Transverse colon (tissue), 4 donors: ENCODE measurements at regions not wholly inside any gene's neighbourhood (a gene's known extent, or its start where the extent isn't known, plus 50 kb on each side); places are given as distances from the start of the nearest gene placed in this dataset.

Experiments
- DNase-seq: peaks from one replicate; pipeline ENCODE4 v3.0.0-alpha.2; 2019
- H3K27ac ChIP-seq, 4 donors: fragments of 200-600 bp; sonication (generic); 2 replicates each; pipeline ENCODE4 v1.5.1; 2016 to 2018; ENCODE audit warnings: inconsistent platforms in 4 of 4
- H3K27me3 ChIP-seq: fragments of 200-600 bp; sonication (generic); 2 replicates; pipeline ENCODE4 v1.5.1; 2017; ENCODE audit warnings: inconsistent platforms
- H3K36me3 ChIP-seq, 4 donors: fragments of 200-600 bp; sonication (generic); 2 replicates each; pipeline ENCODE4 v1.5.1; 2017 to 2019; ENCODE audit warnings: inconsistent platforms in 4 of 4
- H3K4me1 ChIP-seq, 4 donors: fragments of 200-600 bp; sonication (generic); 2 replicates each; pipeline ENCODE4 v1.5.1; 2017 to 2020; ENCODE audit warnings: inconsistent platforms in 4 of 4
- H3K4me3 ChIP-seq, 4 donors: fragments of 200-600 bp; sonication (generic); 1 replicate in 1 of 4; 2 replicates in 3 of 4; pipeline versions ENCODE4 v1.5.1 to v1.6.1; 2017 to 2019; ENCODE audit warnings: inconsistent platforms in 4 of 4
- H3K9me3 ChIP-seq, 2 donors: fragments of 200-600 bp; sonication (generic); 2 replicates each; pipeline ENCODE4 v1.5.1; 2017 to 2019; ENCODE audit warnings: inconsistent platforms in 2 of 2
- EP300 ChIP-seq: sonication (generic); formaldehyde crosslinking; IDR thresholded peaks from one replicate; pipeline ENCODE4 v1.6.1; 2017; ENCODE audit warnings: antibody characterized with exemption, low read depth
- POLR2A ChIP-seq: fragments of 450-650 bp; IDR thresholded peaks from one replicate; pipeline ENCODE4 v1.6.1; 2016; ENCODE audit warnings: antibody characterized with exemption, mild to moderate bottlenecking, moderate library complexity
- POLR2AphosphoS5 ChIP-seq, 3 donors: sonication (generic); formaldehyde crosslinking; IDR thresholded peaks; one replicate each; pipeline ENCODE4 v1.6.1; 2016; ENCODE audit warnings: antibody characterized with exemption in 3 of 3
- WGBS, 2 donors: methylation state at CpG; one replicate each; pipeline ENCODE4 v1.1.5; 2018; ENCODE audit warnings: low coverage in 1 of 2; 5-methylcytosine and 5-hydroxymethylcytosine counted together
- in situ Hi-C, 4 donors: fragments of 200-750 bp; cut with MboI; loops; one replicate each; pipeline versions ENCODE4 v1.15.0 to v1.15.1; 2017; ENCODE audit warnings: low sequenced_read_pairs in 3 of 4, low pct_ligation_motif_present in 1 of 4, low pct_unique_long_range_greater_than_20kb in 1 of 4
- intact Hi-C: fragments of 100-400 bp; cut with DNase I; formaldehyde crosslinking; loops from one replicate; pipeline ENCODE4 v1.15.1; 2023; ENCODE audit warnings: low total_unique reads
- TF ChIP-seq, protein P1 (sequence below), 5 experiments: fragments of 200-600 bp in 3 of 5; fragments of 450-650 bp in 2 of 5; sonication (generic) in 3 of 5; IDR thresholded peaks; 1 replicate in 2 of 5; 2 replicates in 3 of 5; pipeline ENCODE4 v1.5.1; 2016 to 2017; ENCODE audit warnings: antibody characterized with exemption in 5 of 5, inconsistent platforms in 3 of 5, mild to moderate bottlenecking in 2 of 5, moderate library complexity in 1 of 5

DNA sequence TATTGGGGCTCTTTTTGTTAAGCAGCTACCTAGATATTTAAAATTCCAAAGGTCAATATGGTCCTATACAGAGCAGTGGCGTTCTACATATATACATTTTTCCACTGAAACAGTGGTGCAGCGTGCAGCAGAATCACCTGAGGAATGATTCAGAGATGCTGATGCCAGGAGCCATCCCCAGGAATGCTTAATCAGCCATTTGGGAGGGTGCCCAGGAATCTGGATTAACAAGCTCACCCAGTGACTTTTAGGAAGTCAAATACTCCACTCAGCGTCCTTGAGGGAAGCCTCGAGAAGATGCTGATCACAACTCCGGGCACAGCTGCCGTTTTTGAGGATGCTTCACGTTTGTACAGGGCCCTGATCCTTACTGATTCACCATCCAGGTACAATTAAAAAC is 82.6 kb upstream of the ARHGEF3 start:
- Histone ChIP-seq H3K27me3 (no peaks in the 10 kb centered on the region), H3K27ac (no peak overlapping the region), H3K9me3 (no peaks in the 10 kb centered on the region), H3K36me3 (no peaks in the 10 kb centered on the region), H3K4me3 (no peak overlapping the region), H3K4me1 (peaks cover 0 to 8% (median 3%) of the 10 kb centered on the region in 4 donors)
- 70 to 83% methylated on average over 1 to 7 of the region's 7 CpGs for whole genome bisulfite sequencing, 2 donors
- in situ Hi-C loops (no loop called here), intact Hi-C loops (no loop called here)
- TF ChIP-seq EP300 (no peak), POLR2A (no peak), POLR2AphosphoS5 (IDR thresholded peaks at IDR 0.05) (no peak)
- TF ChIP-seq, protein P1, sequence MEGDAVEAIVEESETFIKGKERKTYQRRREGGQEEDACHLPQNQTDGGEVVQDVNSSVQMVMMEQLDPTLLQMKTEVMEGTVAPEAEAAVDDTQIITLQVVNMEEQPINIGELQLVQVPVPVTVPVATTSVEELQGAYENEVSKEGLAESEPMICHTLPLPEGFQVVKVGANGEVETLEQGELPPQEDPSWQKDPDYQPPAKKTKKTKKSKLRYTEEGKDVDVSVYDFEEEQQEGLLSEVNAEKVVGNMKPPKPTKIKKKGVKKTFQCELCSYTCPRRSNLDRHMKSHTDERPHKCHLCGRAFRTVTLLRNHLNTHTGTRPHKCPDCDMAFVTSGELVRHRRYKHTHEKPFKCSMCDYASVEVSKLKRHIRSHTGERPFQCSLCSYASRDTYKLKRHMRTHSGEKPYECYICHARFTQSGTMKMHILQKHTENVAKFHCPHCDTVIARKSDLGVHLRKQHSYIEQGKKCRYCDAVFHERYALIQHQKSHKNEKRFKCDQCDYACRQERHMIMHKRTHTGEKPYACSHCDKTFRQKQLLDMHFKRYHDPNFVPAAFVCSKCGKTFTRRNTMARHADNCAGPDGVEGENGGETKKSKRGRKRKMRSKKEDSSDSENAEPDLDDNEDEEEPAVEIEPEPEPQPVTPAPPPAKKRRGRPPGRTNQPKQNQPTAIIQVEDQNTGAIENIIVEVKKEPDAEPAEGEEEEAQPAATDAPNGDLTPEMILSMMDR (IDR thresholded peaks at IDR 0.05) = no peak
- DNase-seq = no peak

DNA sequence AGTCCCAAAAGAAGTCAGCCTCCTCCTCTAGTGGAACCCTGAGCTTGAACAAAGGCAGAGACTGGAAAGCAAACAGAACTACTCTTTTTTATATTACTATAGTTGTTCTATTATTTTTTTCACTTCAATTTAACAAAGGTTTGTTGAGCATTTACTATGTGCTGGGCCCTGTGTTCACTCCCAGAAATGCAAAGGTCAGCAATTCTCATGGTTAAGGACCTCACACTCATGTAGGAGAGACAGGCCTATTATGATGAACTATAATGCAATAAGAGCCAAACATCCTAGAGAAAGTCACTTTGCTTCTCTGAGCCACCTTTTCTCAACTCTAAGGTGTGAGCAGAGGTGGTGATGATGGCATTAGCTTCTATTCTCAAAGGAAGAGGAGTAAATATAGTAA is 82.1 kb upstream of the ARHGEF3 start:
- no peak for TF ChIP-seq POLR2AphosphoS5 (IDR thresholded peaks at IDR 0.05)
- Histone ChIP-seq H3K27me3 (no peaks in the 10 kb centered on the region), H3K4me1 (peaks cover 0 to 8% (median 3%) of the 10 kb centered on the region in 4 donors), H3K27ac (no peak overlapping the region), H3K4me3 (no peak overlapping the region), H3K36me3 (no peaks in the 10 kb centered on the region), H3K9me3 (no peaks in the 10 kb centered on the region)
- DNase-seq = no peak
- in situ Hi-C loops = no loop called here
- intact Hi-C loops = no loop called here

DNA sequence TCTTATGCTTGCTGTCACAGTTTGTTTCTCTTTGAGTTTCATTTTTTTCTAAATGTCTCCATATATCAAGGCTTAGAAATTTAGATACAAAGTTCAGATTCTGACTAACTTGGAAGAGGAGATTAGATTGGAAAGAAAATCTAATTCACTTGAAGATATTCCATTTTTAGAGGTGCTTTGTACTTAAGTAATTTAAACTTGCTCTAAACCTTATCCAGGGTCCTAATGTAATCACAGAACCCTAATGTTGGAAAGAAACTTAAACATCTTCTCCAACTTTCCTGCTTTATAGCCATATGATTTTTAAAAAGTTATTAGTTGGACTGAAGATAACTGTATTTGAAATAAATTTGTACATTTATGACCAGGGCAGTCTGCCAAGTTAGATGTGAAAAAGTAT is 81.1 kb upstream of the ARHGEF3 start:
- Histone ChIP-seq H3K27me3 (no peaks in the 10 kb centered on the region), H3K9me3 (no peaks in the 10 kb centered on the region), H3K4me1 (peaks cover 0 to 8% (median 3%) of the 10 kb centered on the region in 4 donors), H3K36me3 (no peaks in the 10 kb centered on the region), H3K4me3 (no peak overlapping the region), H3K27ac (no peak overlapping the region)
- no peak for TF ChIP-seq EP300
- no peak for TF ChIP-seq POLR2AphosphoS5 (IDR thresholded peaks at IDR 0.05)
- TF ChIP-seq POLR2A = no peak
- TF ChIP-seq, protein P1 (IDR thresholded peaks at IDR 0.05) = no peak
- in situ Hi-C loops (no loop called here), intact Hi-C loops (no loop called here)
- DNase-seq = no peak

DNA sequence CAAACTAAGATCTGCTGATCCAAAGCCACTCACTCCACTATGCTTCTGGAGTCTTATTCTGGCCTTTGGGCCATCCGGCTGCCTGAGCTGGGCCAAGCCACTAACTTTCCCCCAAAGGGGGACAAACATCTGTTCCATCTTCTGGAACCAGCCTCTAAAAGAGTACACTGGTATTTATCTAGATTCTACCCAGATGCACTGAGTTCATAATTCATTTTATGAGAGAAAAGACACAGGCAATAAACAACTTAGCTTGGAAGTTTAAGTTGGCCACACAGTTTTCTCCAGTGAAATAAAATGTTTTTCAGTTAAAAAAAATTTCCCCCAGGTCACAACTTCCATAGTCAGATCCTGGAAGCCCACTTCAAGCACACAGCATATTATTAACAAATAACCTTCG is 80.1 kb upstream of the ARHGEF3 start:
- Histone ChIP-seq H3K36me3 (no peaks in the 10 kb centered on the region), H3K27ac (no peak overlapping the region), H3K9me3 (no peaks in the 10 kb centered on the region), H3K4me3 (no peak overlapping the region), H3K27me3 (no peaks in the 10 kb centered on the region), H3K4me1 (peaks cover 0 to 6% (median 1%) of the 10 kb centered on the region in 4 donors)
- in situ Hi-C loops (no loop called here), intact Hi-C loops (no loop called here)
- TF ChIP-seq, protein P1 (IDR thresholded peaks at IDR 0.05) = no peak
- 60 to 92% methylated on average over 1 to 2 of the region's 2 CpGs for WGBS, 2 donors
- DNase-seq = no peak

DNA sequence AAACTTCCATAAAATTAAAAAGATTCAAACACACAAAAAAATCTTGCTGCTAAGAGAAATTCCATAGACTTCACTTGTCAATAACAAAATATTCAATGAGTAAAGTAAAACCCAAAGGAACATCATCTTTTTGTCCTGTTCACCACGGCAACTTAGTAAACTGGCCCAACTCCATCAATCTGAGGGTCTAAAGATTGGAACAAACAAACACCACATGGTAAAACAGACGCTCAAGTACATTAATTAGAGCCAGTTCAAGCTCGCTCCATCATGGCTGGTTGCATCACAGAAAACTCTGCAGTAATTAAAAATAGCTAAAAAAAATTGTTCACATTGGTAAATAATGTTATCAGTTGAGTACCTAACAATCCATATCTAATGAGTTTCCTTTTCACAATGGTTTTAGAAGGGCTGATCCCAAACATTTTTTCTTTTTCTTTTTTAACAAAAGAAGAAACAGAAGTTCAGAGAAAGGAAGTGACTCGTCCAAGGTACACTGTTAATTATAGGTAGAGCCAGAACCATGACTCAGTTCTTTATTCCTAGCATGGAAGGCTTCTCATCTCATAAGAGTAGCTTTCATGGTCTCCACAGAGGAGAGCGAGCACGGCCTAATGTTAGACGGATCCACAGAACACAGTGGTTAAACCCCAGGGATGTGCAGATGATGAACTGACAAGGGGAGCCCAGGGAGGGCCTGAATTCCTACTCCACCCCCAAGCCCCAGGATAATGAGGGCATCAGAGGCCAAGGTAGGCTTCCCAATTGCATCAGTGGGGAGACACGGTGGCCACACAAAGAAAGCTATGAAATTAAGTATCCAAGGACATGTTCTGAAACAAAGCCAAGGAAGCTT is 79.2 kb upstream of the ARHGEF3 start:
- in situ Hi-C loops = no loop called here
- Histone ChIP-seq H3K27ac (no peak overlapping the region), H3K4me3 (no peak overlapping the region), H3K9me3 (no peaks in the 10 kb centered on the region), H3K36me3 (no peaks in the 10 kb centered on the region), H3K27me3 (no peaks in the 10 kb centered on the region), H3K4me1 (peaks cover 0 to 2% (median 0%) of the 10 kb centered on the region in 4 donors)
- DNase-seq = no peak
- intact Hi-C loops = no loop called here
- 89% methylated on average over 7 to 8 of the region's 8 CpGs for WGBS, 2 donors
- TF ChIP-seq EP300 = no peak
- no peak for TF ChIP-seq POLR2AphosphoS5 (IDR thresholded peaks at IDR 0.05)
- TF ChIP-seq POLR2A = no peak
- TF ChIP-seq, protein P1 (IDR thresholded peaks at IDR 0.05) = no peak
